Left lung (tissue), 4 donors: ENCODE measurements at regions not wholly inside any gene's neighbourhood (a gene's known extent, or its start where the extent isn't known, plus 50 kb on each side); places are given as distances from the start of the nearest gene placed in this dataset.

Experiments
- ATAC-seq: fragments of 200-7000 bp; cut with Tn5 transposase; one replicate; pipeline ENCODE4 v1.9.1; 2020; ENCODE audit warnings: moderate library complexity
- DNase-seq, 4 donors: peaks; one replicate each; pipeline ENCODE4 v3.0.0-alpha.2; 2013 to 2020
- H3K27ac ChIP-seq, 2 donors: fragments of 200-600 bp; sonication (generic) in 1 of 2; one replicate each; pipeline versions ENCODE4 v1.5.0 to v1.8.0; 2020 to 2021
- H3K27me3 ChIP-seq, 2 donors: fragments of 200-600 bp; sonication (generic) in 1 of 2; one replicate each; pipeline versions ENCODE4 v1.5.0 to v1.8.0; 2020 to 2021
- H3K36me3 ChIP-seq, 2 donors: fragments of 200-600 bp; sonication (generic) in 1 of 2; one replicate each; pipeline versions ENCODE4 v1.5.0 to v1.8.0; 2020 to 2021
- H3K4me1 ChIP-seq, 2 donors: fragments of 200-600 bp; one replicate each; pipeline ENCODE4 v1.8.0; 2021
- H3K4me3 ChIP-seq, 2 donors: fragments of 200-600 bp; sonication (generic) in 1 of 2; one replicate each; pipeline versions ENCODE4 v1.5.0 to v1.8.0; 2020 to 2021; ENCODE audit warnings: mild to moderate bottlenecking in 1 of 2
- H3K9me3 ChIP-seq, 2 donors: fragments of 200-600 bp; sonication (generic) in 1 of 2; one replicate each; pipeline versions ENCODE4 v1.5.0 to v1.8.0; 2020 to 2021
- CTCF ChIP-seq, 2 donors: fragments of 200-600 bp; sonication (generic) in 1 of 2; IDR thresholded peaks; one replicate each; pipeline versions ENCODE4 v1.5.0 to v1.8.0; 2021; ENCODE audit warnings: antibody characterized with exemption in 2 of 2
- intact Hi-C, 2 donors: fragments of 100-400 bp; cut with DNase I; formaldehyde crosslinking; loops; one replicate each; pipeline versions ENCODE4 v1.11.2 to v1.14.2; 2022
- donor health status: DM: no; HTN: yes; CAD: no.
- donor health status: DM: no; HTN: no; CAD: no.

GRCh38 chr5:166716856-166717492, 1574.5 kb upstream of the WWC1 start:
- no peak for DNase-seq
- H3K4me1 ChIP-seq = no peaks in the 10 kb centered on the region
- peaks cover 0 to 16% of the 10 kb centered on the region in 2 donors for H3K9me3 ChIP-seq
- no peak for TF ChIP-seq CTCF (IDR thresholded peaks at IDR 0.05)
- peak; percentile 57 for ATAC-seq
- H3K27ac ChIP-seq = no peak overlapping the region
- H3K36me3 ChIP-seq = no peaks in the 10 kb centered on the region
- no peaks in the 10 kb centered on the region for H3K27me3 ChIP-seq
- no peak overlapping the region for H3K4me3 ChIP-seq
- intact Hi-C loops = no loop called here

- Histone ChIP-seq H3K27me3 (no peaks in the 10 kb centered on the region), H3K4me3 (no peak overlapping the region), H3K27ac (no peak overlapping the region), H3K4me1 (no peaks in the 10 kb centered on the region), H3K36me3 (no peaks in the 10 kb centered on the region), H3K9me3 (peaks cover 0 to 13% of the 10 kb centered on the region in 2 donors)
- TF ChIP-seq CTCF (IDR thresholded peaks at IDR 0.05) = no peak
- DNase-seq (no peak), ATAC-seq (no peak)
- intact Hi-C loops = no loop called here
These were observed 1571.5 kb upstream of the WWC1 start for GRCh38 chr5:166719991-166720390.

- ATAC-seq (no peak), DNase-seq (no peak)
- Histone ChIP-seq H3K36me3 (no peaks in the 10 kb centered on the region), H3K27ac (no peak overlapping the region), H3K9me3 (peaks cover 0 to 2% of the 10 kb centered on the region in 2 donors), H3K4me3 (no peak overlapping the region), H3K4me1 (no peaks in the 10 kb centered on the region), H3K27me3 (no peaks in the 10 kb centered on the region)
- TF ChIP-seq CTCF (IDR thresholded peaks at IDR 0.05) = no peak
- intact Hi-C loops = no loop called here
These were observed 1568.5 kb upstream of the WWC1 start for GRCh38 chr5:166722939-166723338.

GRCh38 chr5:166724284-166724683, 1567.2 kb upstream of the WWC1 start:
- peaks cover 0 to 2% of the 10 kb centered on the region in 2 donors for H3K9me3 ChIP-seq
- DNase-seq (peak in 1 of 4 donors; percentile 17), ATAC-seq (no peak)
- intact Hi-C loops = no loop called here
- H3K4me1 ChIP-seq = no peaks in the 10 kb centered on the region
- H3K36me3 ChIP-seq = no peaks in the 10 kb centered on the region
- H3K27me3 ChIP-seq = no peaks in the 10 kb centered on the region
- no peak overlapping the region for H3K4me3 ChIP-seq
- TF ChIP-seq CTCF (IDR thresholded peaks at IDR 0.05) = no peak
- H3K27ac ChIP-seq = no peak overlapping the region

- ATAC-seq (no peak), DNase-seq (no peak)
- no peak overlapping the region for H3K27ac ChIP-seq
- no peaks in the 10 kb centered on the region for H3K4me1 ChIP-seq
- intact Hi-C loops = no loop called here
- no peak overlapping the region for H3K4me3 ChIP-seq
- H3K36me3 ChIP-seq = no peaks in the 10 kb centered on the region
- TF ChIP-seq CTCF (IDR thresholded peaks at IDR 0.05) = no peak
- H3K27me3 ChIP-seq = no peaks in the 10 kb centered on the region
- peaks cover 0 to 2% of the 10 kb centered on the region in 2 donors for H3K9me3 ChIP-seq
These were observed 1565.9 kb upstream of the WWC1 start for GRCh38 chr5:166725593-166725992.
